GM13977 (cell line): ENCODE measurements at regions not wholly inside any gene's neighbourhood (a gene's known extent, or its start where the extent isn't known, plus 50 kb on each side); places are given as distances from the start of the nearest gene placed in this dataset.

Experiments used
- DNase-seq: peaks from one replicate; pipeline ENCODE4 v3.0.0; 2012; ENCODE audit warnings: low spot score
- in situ Hi-C: fragments of 300-500 bp; cut with MboI; formaldehyde crosslinking; loops from one replicate; pipeline ENCODE4 v1.12.0; 2022; ENCODE audit warnings: low sequenced_read_pairs, low pct_unique_long_range_greater_than_20kb, mixed read lengths, inconsistent platforms; ENCODE audit not compliant: unreplicated experiment
- TF ChIP-seq, protein P1 (sequence below): IDR thresholded peaks from 2 replicates; pipeline ENCODE4 v1.5.1; 2012; ENCODE audit warnings: mild to moderate bottlenecking, control low read depth; ENCODE audit not compliant: insufficient read depth; ENCODE audit errors: extremely low read depth, missing control alignments

DNA sequence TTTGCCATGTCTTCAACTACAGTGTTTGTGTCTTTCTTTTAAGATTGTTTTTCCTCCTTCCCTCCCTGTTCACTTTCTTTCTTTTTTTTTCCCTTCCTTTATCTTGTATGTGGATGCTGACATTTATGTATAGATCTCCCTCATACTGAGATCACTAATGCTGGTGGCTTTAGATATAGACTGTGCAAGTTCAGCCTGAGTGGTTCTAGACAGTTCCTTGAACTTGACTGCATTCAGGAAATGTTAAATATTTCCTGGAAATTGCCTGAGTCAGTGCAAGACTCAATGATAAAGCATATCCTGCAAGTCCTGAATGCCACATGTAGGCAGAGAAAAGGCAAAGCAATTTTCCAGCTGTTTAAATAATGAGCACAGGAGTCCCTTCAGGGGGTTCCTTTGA lies 182.5 kb upstream of the NR3C1 start:
- DNase-seq = no peak
- TF ChIP-seq, protein P1, sequence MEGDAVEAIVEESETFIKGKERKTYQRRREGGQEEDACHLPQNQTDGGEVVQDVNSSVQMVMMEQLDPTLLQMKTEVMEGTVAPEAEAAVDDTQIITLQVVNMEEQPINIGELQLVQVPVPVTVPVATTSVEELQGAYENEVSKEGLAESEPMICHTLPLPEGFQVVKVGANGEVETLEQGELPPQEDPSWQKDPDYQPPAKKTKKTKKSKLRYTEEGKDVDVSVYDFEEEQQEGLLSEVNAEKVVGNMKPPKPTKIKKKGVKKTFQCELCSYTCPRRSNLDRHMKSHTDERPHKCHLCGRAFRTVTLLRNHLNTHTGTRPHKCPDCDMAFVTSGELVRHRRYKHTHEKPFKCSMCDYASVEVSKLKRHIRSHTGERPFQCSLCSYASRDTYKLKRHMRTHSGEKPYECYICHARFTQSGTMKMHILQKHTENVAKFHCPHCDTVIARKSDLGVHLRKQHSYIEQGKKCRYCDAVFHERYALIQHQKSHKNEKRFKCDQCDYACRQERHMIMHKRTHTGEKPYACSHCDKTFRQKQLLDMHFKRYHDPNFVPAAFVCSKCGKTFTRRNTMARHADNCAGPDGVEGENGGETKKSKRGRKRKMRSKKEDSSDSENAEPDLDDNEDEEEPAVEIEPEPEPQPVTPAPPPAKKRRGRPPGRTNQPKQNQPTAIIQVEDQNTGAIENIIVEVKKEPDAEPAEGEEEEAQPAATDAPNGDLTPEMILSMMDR = no peak
- in situ Hi-C loops = no loop called here

DNA sequence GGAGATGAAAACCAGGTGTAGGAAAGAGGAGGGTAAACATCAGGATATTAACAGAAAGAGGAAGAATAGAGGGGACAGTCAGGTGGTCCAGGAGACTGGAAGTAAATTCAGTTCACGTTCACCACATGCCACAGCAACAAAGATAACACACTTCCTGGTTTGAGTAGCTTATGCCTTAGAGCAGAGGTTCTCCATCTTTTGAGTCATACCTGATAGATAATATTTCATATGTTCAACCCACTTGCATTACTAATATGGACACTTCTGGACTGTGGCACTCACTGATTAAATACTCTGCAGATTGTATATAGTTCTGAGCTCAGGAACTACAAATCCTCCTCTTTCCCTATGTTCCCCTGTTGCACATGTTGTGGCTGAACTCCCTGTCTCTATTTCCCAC lies 179.9 kb upstream of the NR3C1 start:
- in situ Hi-C loops = no loop called here
- TF ChIP-seq, protein P1 = no peak
- no peak for DNase-seq

DNA sequence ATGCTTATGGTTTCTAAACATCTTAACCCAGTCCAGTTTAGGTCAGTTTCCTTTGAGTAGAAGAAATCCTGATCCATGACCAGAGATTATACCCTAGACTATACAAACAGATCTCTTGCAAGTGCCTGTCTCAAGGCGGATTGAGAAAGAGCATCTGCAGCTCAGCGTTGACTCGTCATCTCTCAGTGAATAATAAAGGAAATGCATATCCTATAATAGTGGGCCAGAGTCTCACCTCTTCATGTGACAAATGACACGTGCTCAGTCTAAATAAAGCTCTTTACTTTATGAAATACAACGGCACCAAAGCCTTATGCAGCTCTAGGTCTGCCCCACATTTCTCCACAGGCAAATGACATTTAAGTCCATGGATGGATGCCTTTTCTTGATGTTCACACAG lies 179.4 kb upstream of the NR3C1 start:
- TF ChIP-seq, protein P1 = no peak
- in situ Hi-C loops = no loop called here
- no peak for DNase-seq

DNA sequence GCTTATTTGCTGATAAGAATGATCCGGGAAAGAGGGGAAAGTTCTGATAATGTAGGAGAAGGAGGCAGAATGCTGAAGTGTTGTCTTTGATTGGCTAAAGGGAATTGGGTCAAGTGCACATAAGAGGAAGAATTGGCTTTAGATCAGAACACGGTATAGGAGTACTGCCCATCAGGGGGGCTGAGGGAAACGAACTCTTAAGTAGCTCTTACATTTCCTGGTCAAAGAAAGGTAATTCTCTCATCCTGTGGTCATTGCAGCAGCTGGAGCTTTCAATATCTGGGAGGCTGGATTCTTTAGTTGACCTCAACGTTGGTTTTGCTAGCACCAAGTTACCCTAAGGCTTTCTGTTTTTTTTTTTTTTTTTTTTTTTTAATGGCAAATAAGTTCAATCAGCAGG lies 178.7 kb upstream of the NR3C1 start:
- TF ChIP-seq, protein P1 = no peak
- DNase-seq = no peak
- in situ Hi-C loops = no loop called here

DNA sequence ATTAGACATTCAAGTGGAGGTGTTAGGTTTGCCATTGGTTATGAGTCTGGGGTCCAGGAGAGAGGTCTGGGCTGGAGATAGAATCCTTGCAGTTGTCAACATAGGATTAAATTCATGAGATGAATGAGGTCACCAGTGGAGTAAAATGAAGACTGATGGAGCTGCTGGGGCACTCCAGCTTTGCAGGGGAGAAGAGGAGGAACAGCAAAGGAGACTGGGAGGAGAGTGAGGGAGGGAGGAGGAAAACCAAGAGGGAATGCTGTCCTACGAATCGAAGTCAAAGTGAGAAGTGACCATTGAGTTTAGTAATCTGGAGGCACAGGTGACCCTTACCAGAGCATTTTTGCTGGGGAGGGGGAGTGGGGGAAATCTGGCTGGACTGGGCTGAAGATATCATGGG lies 178.2 kb upstream of the NR3C1 start:
- in situ Hi-C loops = no loop called here

DNA sequence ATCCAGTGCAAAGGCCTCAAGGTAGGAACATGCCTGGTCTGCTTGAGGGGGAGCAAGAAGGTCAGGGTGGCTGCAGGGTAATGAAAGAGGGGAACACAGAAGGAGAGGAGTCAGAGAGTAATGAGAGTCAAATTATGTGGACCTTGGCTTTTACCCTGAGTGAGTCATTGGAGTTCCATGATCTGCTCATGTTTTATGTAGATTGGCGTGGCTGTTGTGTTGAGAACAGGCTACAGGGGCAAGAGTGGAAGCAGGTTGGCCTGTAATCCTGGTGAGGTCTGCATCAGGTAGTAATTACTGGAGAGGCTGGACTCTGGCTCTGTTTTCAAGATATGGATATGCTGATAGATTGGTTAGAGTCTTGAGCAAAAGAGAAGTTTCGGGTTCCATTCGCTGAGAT lies 177.7 kb upstream of the NR3C1 start:
- TF ChIP-seq, protein P1 = no peak
- in situ Hi-C loops = no loop called here
- DNase-seq = no peak

More for the DNA sequence above, 178.2 kb upstream of the NR3C1 start:
- DNase-seq = no peak
- TF ChIP-seq, protein P1 = no peak
